ENCODE measurements at regions not wholly inside any gene's neighbourhood (a gene's known extent, or its start where the extent isn't known, plus 50 kb on each side); places are given as distances from the start of the nearest gene placed in this dataset.

- no peak for DNase-seq (ENCODE audit: low read depth)
These were observed 301.9 kb upstream of the RASGEF1B start for GRCh38 chr4:81773557-81773956.

DNA sequence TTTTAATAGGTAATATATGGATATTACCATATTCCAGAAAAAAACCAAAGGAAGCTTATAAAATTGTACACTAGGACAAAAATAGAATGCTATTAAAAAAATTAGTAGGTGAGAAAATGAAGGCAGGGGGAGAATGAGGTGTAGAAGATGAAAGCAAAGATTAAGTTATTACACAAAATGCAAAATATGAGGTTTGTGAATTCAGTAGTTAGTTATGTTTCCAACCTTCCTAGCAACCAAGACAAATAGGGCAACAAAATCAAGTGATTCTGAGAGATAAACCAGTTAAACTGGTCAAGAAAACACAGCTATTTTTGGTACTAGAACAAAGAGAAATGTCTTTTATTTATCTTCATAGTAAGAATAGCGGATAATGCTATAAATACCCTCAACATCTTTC lies 300.0 kb upstream of the RASGEF1B start:
- DNase-seq (ENCODE audit: low read depth): no peak

GRCh38 chr4:81769244-81769643 lies 297.5 kb upstream of the RASGEF1B start:
- DNase-seq (ENCODE audit: low read depth): no peak

- DNase-seq (ENCODE audit: low read depth): no peak
These were observed 287.0 kb upstream of the RASGEF1B start for GRCh38 chr4:81758574-81759264.

DNA sequence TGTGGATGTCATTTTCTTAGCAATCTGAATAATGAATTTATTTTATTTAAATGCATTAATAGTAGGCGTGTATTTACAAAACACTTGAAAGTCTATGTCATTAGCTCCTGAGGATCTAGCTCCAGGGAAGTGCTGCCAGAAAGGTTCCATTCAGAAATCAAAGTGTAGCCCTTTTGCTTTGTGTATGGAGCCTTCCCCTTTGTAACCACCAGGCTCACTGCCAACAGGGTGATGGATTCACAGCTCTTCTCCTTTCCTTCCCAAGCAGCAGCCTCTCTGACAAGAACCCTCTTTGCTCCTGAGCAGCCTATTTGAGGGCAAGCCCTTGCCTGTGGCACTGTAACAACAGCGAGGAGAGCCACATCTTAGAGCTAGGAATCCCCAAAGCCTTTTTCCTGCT lies 286.0 kb upstream of the RASGEF1B start:
- DNase-seq (ENCODE audit: low read depth): no peak

- DNase-seq (ENCODE audit: low read depth): no peak
These were observed 285.3 kb upstream of the RASGEF1B start for GRCh38 chr4:81756973-81757372.

DNA sequence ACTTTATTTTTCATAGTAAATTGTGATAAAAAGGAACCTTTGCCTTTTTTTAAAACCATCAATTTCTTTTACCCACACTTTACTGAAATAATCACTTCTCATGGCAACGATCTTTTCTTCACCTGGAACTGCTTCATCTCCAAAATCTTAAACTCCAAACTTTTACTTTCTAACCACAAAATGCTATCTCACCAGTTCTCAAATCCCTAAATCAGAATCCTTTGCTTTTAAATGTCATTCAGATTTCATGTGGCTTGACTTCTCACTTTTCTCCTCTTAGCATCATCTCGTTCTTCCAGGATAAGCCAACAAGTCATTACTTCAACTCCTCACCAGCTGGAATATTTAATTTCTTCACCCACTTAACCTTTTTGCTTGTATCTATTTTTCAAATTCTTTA lies 284.3 kb upstream of the RASGEF1B start:
- no peak for DNase-seq (ENCODE audit: low read depth)

DNA sequence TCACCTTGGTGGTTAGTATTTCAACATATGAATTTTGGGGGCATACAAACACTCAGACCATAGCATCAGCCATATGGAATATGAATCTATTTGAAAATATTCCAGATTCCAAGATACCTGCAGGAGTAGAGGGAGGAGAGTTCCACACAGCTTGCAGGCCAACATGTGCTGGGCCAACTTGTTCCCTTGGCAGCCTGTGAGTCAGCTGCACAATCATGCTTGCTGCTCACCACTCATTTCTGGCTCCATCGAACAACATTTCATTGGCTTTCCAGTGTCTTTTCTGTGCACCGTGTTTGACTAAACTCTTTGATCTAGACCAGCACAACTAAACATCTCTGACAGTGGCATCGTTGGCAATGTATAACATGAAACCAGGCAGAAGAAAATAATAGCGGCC lies 282.5 kb upstream of the RASGEF1B start:
- no peak for DNase-seq (ENCODE audit: low read depth)

- no peak for DNase-seq (ENCODE audit: low read depth)
These were observed 280.0 kb upstream of the RASGEF1B start for GRCh38 chr4:81751531-81752289.

DNA sequence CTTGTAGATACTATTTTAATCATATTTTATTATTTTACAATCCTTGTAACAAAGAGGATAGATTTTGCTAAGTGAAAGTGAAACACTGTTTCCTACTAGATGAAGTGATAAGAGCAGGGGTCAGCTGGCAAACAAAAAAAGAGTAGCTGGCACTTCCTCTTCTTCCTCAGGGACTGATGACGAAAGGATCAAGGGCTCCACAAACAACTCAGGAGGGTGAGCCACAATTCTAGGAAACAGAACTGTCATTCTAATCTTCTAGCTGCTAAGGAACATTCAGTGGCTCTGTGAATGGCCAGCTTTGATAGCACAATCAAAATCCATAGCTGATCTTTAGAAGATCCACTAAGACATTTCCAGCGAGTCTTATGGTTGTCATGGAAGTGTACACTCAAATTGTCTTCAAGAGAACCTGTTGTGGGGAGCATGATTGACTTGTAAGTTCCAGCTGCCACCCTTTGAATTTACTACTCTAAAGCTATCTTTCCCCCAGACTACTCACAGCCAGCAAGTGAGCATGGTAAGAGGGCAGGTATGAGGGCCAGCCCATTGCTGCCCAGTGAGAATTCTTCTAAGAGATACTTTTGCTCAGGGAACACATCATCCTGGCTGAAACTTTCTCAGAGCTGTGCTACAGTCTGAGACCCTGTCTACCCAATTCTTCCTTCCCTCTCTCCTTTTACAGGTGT lies 275.7 kb upstream of the RASGEF1B start:
- DNase-seq (ENCODE audit: low read depth): peak; percentile 69

DNA sequence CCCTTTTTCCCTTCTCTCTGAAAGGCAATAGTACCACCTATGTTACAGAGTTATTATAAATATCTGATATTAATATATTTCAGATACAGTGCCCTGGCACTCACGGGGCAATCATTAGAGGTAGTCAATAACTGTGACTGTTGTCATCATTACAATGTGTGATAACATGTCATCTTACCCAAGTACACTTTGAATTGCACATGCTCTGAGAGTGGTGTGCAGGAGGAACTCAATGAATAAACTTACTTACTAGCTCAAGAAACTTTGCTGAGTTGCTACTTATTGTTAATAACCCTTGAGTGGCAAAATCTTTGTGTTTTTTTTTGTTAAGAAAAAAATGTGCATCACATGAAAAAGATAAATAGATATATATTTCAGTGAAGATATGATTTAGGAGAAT lies 275.1 kb upstream of the RASGEF1B start:
- no peak for DNase-seq (ENCODE audit: low read depth)

- DNase-seq (ENCODE audit: low read depth): no peak
These were observed 274.4 kb upstream of the RASGEF1B start for GRCh38 chr4:81746071-81746470.

DNA sequence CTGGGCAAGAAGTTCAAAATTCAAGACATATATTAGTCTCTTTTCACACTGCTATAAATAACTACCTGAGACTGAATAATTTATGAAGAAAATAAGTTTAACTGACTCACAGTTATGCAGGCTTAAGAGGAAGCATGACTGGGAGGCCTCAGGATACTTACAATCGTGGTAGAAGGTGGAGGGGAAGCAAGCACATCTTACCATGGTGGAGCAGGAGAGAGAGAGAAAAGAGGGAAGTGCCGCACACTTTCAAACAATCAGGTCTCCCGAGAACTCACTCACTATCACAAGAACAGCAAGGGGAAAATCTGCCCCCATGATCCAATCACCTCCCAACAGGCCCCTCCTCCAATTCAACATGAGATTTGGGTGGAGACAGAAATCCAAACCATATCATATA lies 273.3 kb upstream of the RASGEF1B start:
- no peak for DNase-seq (ENCODE audit: low read depth)

DNA sequence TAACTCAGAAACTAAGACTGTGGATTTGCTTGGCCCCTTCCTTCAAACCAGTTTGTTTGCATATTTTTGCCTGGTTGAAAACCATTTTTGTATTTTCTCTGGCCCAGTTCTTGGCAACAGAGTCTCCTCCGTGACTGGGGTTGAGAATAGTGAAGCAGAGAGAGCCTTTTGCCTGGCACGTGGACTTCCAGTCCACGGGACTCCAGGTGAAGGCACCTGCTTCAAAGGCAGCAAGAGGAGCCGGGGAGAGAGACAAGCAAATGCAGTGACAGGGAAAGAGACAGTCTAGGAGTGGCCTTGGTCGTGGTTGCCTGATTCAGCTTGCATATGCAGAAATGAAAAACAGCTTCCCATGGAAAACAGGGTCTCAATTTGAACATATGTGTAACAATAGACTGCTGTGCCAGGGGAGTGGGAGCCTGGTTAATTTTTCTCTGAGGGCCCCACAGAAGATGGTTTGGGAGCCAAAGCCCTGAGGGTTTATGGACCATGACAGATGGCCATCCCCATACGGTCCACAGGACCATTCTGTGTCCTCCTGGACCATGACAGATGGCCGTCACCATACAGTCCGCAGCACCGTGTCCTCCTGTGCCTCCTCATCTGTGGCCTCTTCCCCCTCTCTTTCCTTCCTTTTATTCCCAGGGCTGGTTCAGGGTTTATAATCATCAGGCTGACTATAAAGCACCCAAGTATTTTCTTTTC lies 272.2 kb upstream of the RASGEF1B start:
- no peak for DNase-seq (ENCODE audit: low read depth)

DNA sequence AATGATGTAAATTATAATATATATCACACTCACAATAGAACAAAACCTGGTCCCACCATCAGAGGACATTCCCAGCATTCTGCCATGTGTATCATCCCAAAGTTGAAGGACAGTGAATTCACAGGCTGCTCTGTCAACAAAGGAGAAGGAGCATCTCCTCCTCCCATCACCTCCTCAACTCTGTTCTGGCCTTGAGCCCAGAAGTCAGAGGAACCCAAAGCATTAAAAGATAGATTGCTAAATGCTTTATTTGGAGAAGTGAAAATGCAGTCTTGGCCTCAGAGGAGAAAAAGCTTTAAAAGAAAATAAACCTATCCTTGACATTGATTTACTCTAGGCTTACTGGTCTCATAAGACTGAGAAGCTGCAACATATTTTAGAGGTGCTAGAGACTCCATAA lies 268.8 kb upstream of the RASGEF1B start:
- no peak for DNase-seq (ENCODE audit: low read depth)

DNA sequence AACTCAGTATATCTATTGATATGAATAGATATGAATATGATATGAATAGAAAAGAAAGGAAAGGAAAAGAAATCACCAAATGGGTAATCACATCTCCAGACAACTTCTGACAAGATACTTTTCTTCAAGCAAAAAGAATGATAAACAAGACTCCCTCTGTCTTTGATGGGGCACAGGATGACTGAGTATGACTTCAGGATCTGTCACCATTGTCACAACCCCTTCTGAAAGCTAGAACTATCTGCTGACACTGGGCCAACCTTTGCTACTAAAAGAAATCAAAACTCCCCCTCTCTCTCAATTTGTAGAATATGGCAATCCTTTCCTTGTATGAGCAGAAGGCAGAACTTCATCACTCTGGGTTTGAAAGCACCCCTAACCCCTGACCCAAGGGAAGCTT lies 267.2 kb upstream of the RASGEF1B start:
- DNase-seq (ENCODE audit: low read depth): no peak

- no peak for DNase-seq (ENCODE audit: low read depth)
These were observed 266.3 kb upstream of the RASGEF1B start for GRCh38 chr4:81737865-81738559.

DNA sequence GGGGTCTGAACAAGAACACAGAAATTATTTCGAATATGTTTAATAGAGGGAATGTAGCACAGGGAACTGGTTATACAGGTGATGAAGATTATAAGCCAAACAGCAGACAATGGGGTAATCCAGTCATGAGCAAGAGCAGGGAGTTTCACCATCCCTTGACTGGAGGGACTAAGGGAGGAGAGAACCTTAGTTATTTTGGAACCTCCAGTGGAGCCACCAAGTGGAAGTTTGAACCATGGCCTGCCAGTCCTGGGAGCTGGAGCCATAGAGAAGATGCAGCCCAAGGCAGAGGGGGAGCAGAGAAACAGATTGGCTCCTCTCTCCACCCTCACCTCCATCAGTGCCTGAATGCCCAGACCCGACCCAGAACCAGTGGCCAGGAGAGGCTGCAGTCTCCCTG lies 264.6 kb upstream of the RASGEF1B start:
- DNase-seq (ENCODE audit: low read depth): no peak

DNA sequence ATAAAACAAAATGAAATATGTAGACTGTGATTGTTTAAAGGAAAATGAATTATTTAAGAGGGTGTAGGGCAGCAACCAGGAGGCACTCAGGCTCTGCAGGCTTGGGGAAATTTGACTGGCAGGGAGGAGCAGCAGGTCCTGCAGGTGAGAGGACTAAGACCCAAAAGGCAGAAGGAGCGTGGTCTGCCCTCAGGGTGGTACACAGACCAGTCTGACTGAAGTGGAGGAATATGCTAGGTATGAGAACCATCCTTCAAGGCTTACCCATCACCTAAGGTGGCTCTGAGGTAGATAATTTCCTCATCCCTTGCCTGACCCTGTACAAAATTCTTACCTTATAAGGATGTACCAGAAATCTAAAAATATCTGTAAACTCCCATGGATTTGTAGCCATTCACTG lies 261.3 kb upstream of the RASGEF1B start:
- no peak for DNase-seq (ENCODE audit: low read depth)

DNA sequence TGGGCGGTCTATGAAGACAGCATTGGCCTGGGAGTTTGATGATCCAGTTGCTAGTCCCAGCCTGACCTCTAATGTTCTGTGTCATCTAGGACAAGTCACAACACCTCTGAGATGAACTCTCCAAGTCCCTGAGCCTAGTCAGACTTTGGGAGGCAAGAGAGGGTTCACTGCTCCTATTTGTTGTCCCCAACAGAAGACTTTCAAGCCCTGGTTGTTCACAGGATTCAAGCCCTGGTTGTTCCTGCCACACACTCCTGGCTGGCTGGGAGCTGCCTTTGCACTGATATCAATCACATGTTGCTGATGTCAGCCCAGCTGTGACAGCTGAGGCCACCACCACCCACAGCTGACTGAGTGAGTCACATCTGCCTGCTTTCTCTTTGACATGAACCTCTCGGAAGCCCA lies 253.2 kb upstream of the RASGEF1B start:
- DNase-seq (ENCODE audit: low read depth): no peak

DNA sequence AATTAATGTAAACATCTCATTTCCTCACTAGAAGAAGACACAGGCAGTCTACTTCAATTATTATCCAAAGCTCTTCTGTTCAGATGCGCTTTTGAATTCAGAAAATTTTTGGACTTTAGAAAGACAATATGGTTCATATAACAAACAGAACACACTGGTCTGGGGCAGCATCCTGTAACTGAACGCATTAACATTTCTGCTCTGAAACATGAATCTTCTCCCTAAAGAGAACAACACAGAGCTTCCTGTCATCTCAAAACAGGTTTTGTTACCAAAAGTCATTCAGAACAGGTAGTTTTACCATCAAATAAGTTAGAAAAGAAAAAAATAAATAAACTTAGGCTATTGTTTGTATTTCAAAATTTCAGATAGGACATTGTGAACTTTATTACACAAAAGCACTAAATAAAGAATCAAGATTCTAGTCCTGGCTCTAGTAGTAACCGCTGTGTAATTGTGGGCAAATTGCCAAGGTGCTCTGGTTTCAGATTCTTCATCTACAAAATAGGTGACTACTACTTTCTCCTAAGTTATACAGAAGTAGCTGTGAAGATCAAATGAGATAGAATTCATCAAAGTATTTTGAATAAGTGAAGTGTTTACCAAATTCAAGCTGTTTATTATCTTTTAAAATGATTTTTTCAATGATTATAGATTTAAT lies 252.3 kb upstream of the RASGEF1B start:
- no peak for DNase-seq (ENCODE audit: low read depth)
